Mesendoderm (in vitro differentiated cells): ENCODE measurements at regions not wholly inside any gene's neighbourhood (a gene's known extent, or its start where the extent isn't known, plus 50 kb on each side); places are given as distances from the start of the nearest gene placed in this dataset.
"Not testable (repeated sequence)": the region's sequence is repeated elsewhere in the genome, so short reads cannot be mapped to it uniquely, and the experiment has no call there.

Experiments
- DNase-seq: peaks from one replicate; pipeline ENCODE4 v3.0.0; 2013
- H2AK5ac ChIP-seq: 2 replicates; pipeline ENCODE4 v1.6.1; 2013; ENCODE audit warnings: low read length, inconsistent platforms
- H2BK120ac ChIP-seq: 2 replicates; pipeline ENCODE4 v1.6.1; 2013; ENCODE audit warnings: low read depth, mild to moderate bottlenecking, low read length, moderate library complexity, mixed read lengths
- H2BK15ac ChIP-seq: replicated peaks from 2 replicates; pipeline ENCODE4 v1.6.1; 2013; ENCODE audit warnings: low read depth, mild to moderate bottlenecking, moderate library complexity
- H2BK5ac ChIP-seq: 2 replicates; pipeline ENCODE4 v1.6.1; 2013; ENCODE audit warnings: low read length, inconsistent platforms
- H3K18ac ChIP-seq: 2 replicates; pipeline ENCODE4 v1.6.1; 2013; ENCODE audit warnings: mild to moderate bottlenecking, low read length, mixed read lengths
- H3K23ac ChIP-seq: one replicate; pipeline ENCODE4 v1.6.1; 2013; ENCODE audit warnings: low read length
- H3K27ac ChIP-seq: 2 replicates; pipeline ENCODE4 v1.5.1; 2013; ENCODE audit warnings: low read depth, mild to moderate bottlenecking, inconsistent platforms, low read length, moderate library complexity
- H3K27me3 ChIP-seq: 2 replicates; pipeline ENCODE4 v1.6.1; 2013; ENCODE audit warnings: low read length, control low read depth, mild to moderate bottlenecking, inconsistent platforms; ENCODE audit not compliant: insufficient read depth, poor library complexity
- H3K36me3 ChIP-seq: 2 replicates; pipeline ENCODE4 v1.6.1; 2013; ENCODE audit warnings: low read length, inconsistent platforms; ENCODE audit not compliant: control insufficient read depth, insufficient read depth
- H3K4ac ChIP-seq: one replicate; pipeline ENCODE4 v1.6.1; 2013; ENCODE audit warnings: low read depth, mild to moderate bottlenecking, low read length, moderate library complexity
- H3K4me1 ChIP-seq: 2 replicates; pipeline ENCODE4 v1.6.1; 2013; ENCODE audit warnings: low read depth, low read length, inconsistent platforms; ENCODE audit not compliant: control insufficient read depth
- H3K4me2 ChIP-seq: 2 replicates; pipeline ENCODE4 v1.6.1; 2013; ENCODE audit warnings: low read length
- H3K4me3 ChIP-seq: 2 replicates; pipeline ENCODE4 v1.5.1; 2013; ENCODE audit warnings: mild to moderate bottlenecking, low read length
- H3K56ac ChIP-seq: one replicate; pipeline ENCODE4 v1.6.1; 2013; ENCODE audit warnings: low read length
- H3K79me1 ChIP-seq: 2 replicates; pipeline ENCODE4 v1.6.1; 2013; ENCODE audit warnings: low read length, inconsistent platforms
- H3K79me2 ChIP-seq: 2 replicates; pipeline ENCODE4 v1.6.1; 2013; ENCODE audit warnings: mild to moderate bottlenecking, low read length; ENCODE audit not compliant: control insufficient read depth, insufficient read depth
- H3K9ac ChIP-seq: 2 replicates; pipeline ENCODE4 v1.6.1; 2013; ENCODE audit warnings: low read length, inconsistent platforms
- H4K5ac ChIP-seq: one replicate; pipeline ENCODE4 v1.6.1; 2013; ENCODE audit warnings: low read length
- H4K8ac ChIP-seq: one replicate; pipeline ENCODE4 v1.6.1; 2013; ENCODE audit warnings: low read depth, mild to moderate bottlenecking, control low read depth, low read length, moderate library complexity
- WGBS: extraction: QIAGEN DNeasy Blood & Tissue Kit; methylation state at CpG from one replicate; pipeline ENCODE4 v1.1.7; 2013; ENCODE audit warnings: low lambda C conversion rate, missing lambda C conversion rate; ENCODE audit not compliant: insufficient coverage; ENCODE audit errors: extremely low coverage; 5-methylcytosine and 5-hydroxymethylcytosine counted together

GRCh38 chr2:43005245-43005974 is 213.0 kb upstream of the HAAO start:
- WGBS = no CpG with 5 or more reads among the region's 15 CpGs
- H2BK15ac ChIP-seq = no peak overlapping the region
- peak overlapping the region; percentile 15 for H3K56ac ChIP-seq
- H2BK5ac ChIP-seq = no peak overlapping the region
- no peak for DNase-seq
- H4K8ac ChIP-seq = no peak overlapping the region
- H3K4ac ChIP-seq = no peak overlapping the region
- H3K4me1 ChIP-seq = no peaks in the 10 kb centered on the region
- H3K27ac ChIP-seq = no peak overlapping the region
- no peak overlapping the region for H3K23ac ChIP-seq
- no peak overlapping the region for H3K4me2 ChIP-seq
- no peak overlapping the region for H4K5ac ChIP-seq
- no peak overlapping the region for H2AK5ac ChIP-seq
- no peak overlapping the region for H3K9ac ChIP-seq
- no peaks in the 10 kb centered on the region for H3K36me3 ChIP-seq
- H3K18ac ChIP-seq = no peak overlapping the region
- H3K79me2 ChIP-seq = no peaks in the 10 kb centered on the region
- H3K4me3 ChIP-seq = no peak overlapping the region
- H3K27me3 ChIP-seq = no peaks in the 10 kb centered on the region
- H2BK120ac ChIP-seq = no peak overlapping the region
- no peaks in the 10 kb centered on the region for H3K79me1 ChIP-seq

- H3K4ac ChIP-seq = no peak overlapping the region
- no peak overlapping the region for H2BK5ac ChIP-seq
- no peak overlapping the region for H2BK120ac ChIP-seq
- H3K27ac ChIP-seq = no peak overlapping the region
- no peak overlapping the region for H2AK5ac ChIP-seq
- H2BK15ac ChIP-seq = no peak overlapping the region
- H3K27me3 ChIP-seq = no peaks in the 10 kb centered on the region
- no CpG with 5 or more reads among the region's 5 CpGs for WGBS
- no peak overlapping the region for H3K18ac ChIP-seq
- no peak overlapping the region for H3K4me3 ChIP-seq
- no peak overlapping the region for H3K4me2 ChIP-seq
- no peaks in the 10 kb centered on the region for H3K79me1 ChIP-seq
- DNase-seq = no peak
- no peak overlapping the region for H4K5ac ChIP-seq
- H3K4me1 ChIP-seq = no peaks in the 10 kb centered on the region
- no peaks in the 10 kb centered on the region for H3K79me2 ChIP-seq
- no peaks in the 10 kb centered on the region for H3K36me3 ChIP-seq
- H4K8ac ChIP-seq = no peak overlapping the region
- H3K9ac ChIP-seq = no peak overlapping the region
- peak overlapping the region; percentile 15 for H3K56ac ChIP-seq
- H3K23ac ChIP-seq = no peak overlapping the region
Observed at GRCh38 chr2:43004879-43005244, 212.5 kb upstream of the HAAO start.

- WGBS = no CpG with 5 or more reads among the region's 11 CpGs
Observed at GRCh38 chr2:43004126-43004865, 211.9 kb upstream of the HAAO start.

GRCh38 chr2:43003702-43004101 is 211.3 kb upstream of the HAAO start:
- Histone ChIP-seq H2BK15ac (no peak overlapping the region), H3K4me1 (no peaks in the 10 kb centered on the region)

More at GRCh38 chr2:43004126-43004865, 211.9 kb upstream of the HAAO start:
- not testable (repeated sequence) for H2BK5ac ChIP-seq, H3K9ac ChIP-seq, H3K56ac ChIP-seq, H3K27me3 ChIP-seq, H3K79me1 ChIP-seq, H2AK5ac ChIP-seq, H3K27ac ChIP-seq, H2BK120ac ChIP-seq, H4K5ac ChIP-seq, H3K79me2 ChIP-seq, H2BK15ac ChIP-seq, H3K4me2 ChIP-seq, DNase-seq, H3K4ac ChIP-seq, H3K18ac ChIP-seq, H3K4me1 ChIP-seq, H4K8ac ChIP-seq, H3K4me3 ChIP-seq, H3K36me3 ChIP-seq, H3K23ac ChIP-seq

GRCh38 chr2:43001787-43002468 is 209.5 kb upstream of the HAAO start:
- Histone ChIP-seq H3K4ac (no peak overlapping the region), H3K18ac (no peak overlapping the region), H3K4me3 (no peak overlapping the region), H3K23ac (no peak overlapping the region), H3K4me1 (no peaks in the 10 kb centered on the region), H2BK5ac (no peak overlapping the region), H4K5ac (no peak overlapping the region), H3K27ac (no peak overlapping the region), H3K4me2 (no peak overlapping the region), H2AK5ac (no peak overlapping the region), H3K79me2 (no peaks in the 10 kb centered on the region), H4K8ac (no peak overlapping the region), H3K9ac (no peak overlapping the region), H2BK15ac (no peak overlapping the region), H3K56ac (no peak overlapping the region), H2BK120ac (no peak overlapping the region), H3K79me1 (no peaks in the 10 kb centered on the region), H3K36me3 (no peaks in the 10 kb centered on the region), H3K27me3 (no peaks in the 10 kb centered on the region)
- WGBS = no CpG with 5 or more reads among the region's 5 CpGs
- DNase-seq = no peak

More at GRCh38 chr2:43003702-43004101, 211.3 kb upstream of the HAAO start:
- no peaks in the 10 kb centered on the region for H3K79me2 ChIP-seq
- no peaks in the 10 kb centered on the region for H3K36me3 ChIP-seq
- H3K27ac ChIP-seq = no peak overlapping the region
- no peak overlapping the region for H3K23ac ChIP-seq
- H2BK5ac ChIP-seq = no peak overlapping the region
- no peak overlapping the region for H2BK120ac ChIP-seq
- H4K8ac ChIP-seq = no peak overlapping the region
- no peaks in the 10 kb centered on the region for H3K27me3 ChIP-seq
- H4K5ac ChIP-seq = no peak overlapping the region
- no peak overlapping the region for H3K18ac ChIP-seq
- H2AK5ac ChIP-seq = no peak overlapping the region
- H3K56ac ChIP-seq = no peak overlapping the region
- DNase-seq = no peak
- H3K79me1 ChIP-seq = no peaks in the 10 kb centered on the region
- no peak overlapping the region for H3K4me3 ChIP-seq
- WGBS = no CpG with 5 or more reads among the region's 2 CpGs
- no peak overlapping the region for H3K4ac ChIP-seq
- H3K9ac ChIP-seq = no peak overlapping the region
- H3K4me2 ChIP-seq = no peak overlapping the region
